ENCODE measurements at regions not wholly inside any gene's neighbourhood (a gene's known extent, or its start where the extent isn't known, plus 50 kb on each side); places are given as distances from the start of the nearest gene placed in this dataset.

GRCh38 chr4:175531405-175532091, 280.5 kb downstream of the GPM6A start:
- WGBS, 2 experiments (ENCODE audit: extremely low coverage in 1 of 2, insufficient coverage in 1 of 2, insufficient read length in 1 of 2, insufficient replicate concordance in 2 of 2, low coverage in 1 of 2, low lambda C conversion rate in 2 of 2, missing lambda C conversion rate in 1 of 2) = 89% methylated on average over 4 of the region's 4 CpGs; no CpG with 5 or more reads in 1 of the 2 experiments
- no peak overlapping the region for H3K4ac ChIP-seq (replicated peaks; ENCODE audit: insufficient read length, low read depth, low read length)
- H4K5ac ChIP-seq (ENCODE audit: insufficient read length, low read depth, low read length) = no peak overlapping the region
- FAIRE-seq (no peak), DNase-seq (ENCODE audit: low read depth in 1 of 2, low spot score in 2 of 2) (no peak)
- H3K36me3 ChIP-seq (ENCODE audit: control insufficient read depth in 2 of 4, insufficient read depth in 4 of 4, low read length in 3 of 4) = no peaks in the 10 kb centered on the region
- no peaks in the 10 kb centered on the region for H3K79me2 ChIP-seq (ENCODE audit: control insufficient read depth in 1 of 2, insufficient read depth in 2 of 2, low read length in 2 of 2)
- H2BK12ac ChIP-seq (ENCODE audit: low read depth, low read length) = no peak overlapping the region
- H4K20me1 ChIP-seq (replicated peaks in 1 of 2; ENCODE audit: control insufficient read depth in 1 of 2, insufficient read depth in 2 of 2, low read length in 2 of 2) = no peaks in the 10 kb centered on the region
- H4K8ac ChIP-seq (ENCODE audit: extremely low read depth, insufficient read depth, low read length) = no peak overlapping the region
- no peak overlapping the region for H2BK20ac ChIP-seq (ENCODE audit: low read length)
- ChIA-PET POLR2A (ENCODE audit: partially characterized antibody) (no interaction called here), CTCF (ENCODE audit: partially characterized antibody) (no interaction called here)
- H3K4me3 ChIP-seq (ENCODE audit: extremely low read depth in 1 of 4, insufficient read depth in 2 of 4, low read depth in 3 of 4, low read length in 4 of 4) = no peak overlapping the region
- H3K79me1 ChIP-seq (ENCODE audit: low read depth, low read length) = no peaks in the 10 kb centered on the region
- H3K27me3 ChIP-seq (replicated peaks in 1 of 4; ENCODE audit: control insufficient read depth in 3 of 4, extremely low read depth in 1 of 4, insufficient read depth in 3 of 4, low read length in 3 of 4) = no peaks in the 10 kb centered on the region
- TF ChIP-seq JUND (IDR thresholded peaks at IDR 0.05; ENCODE audit: low read length) (no peak), TEAD4 (IDR thresholded peaks at IDR 0.05; ENCODE audit: low read depth, low read length) (no peak), NRF1 (IDR thresholded peaks at IDR 0.05; ENCODE audit: low read depth, low read length) (no peak), EP300 (IDR thresholded peaks at IDR 0.05; ENCODE audit: borderline replicate concordance in 1 of 2, low read depth in 2 of 2, low read length in 2 of 2) (no peak), TCF12 (IDR thresholded peaks at IDR 0.05; ENCODE audit: low read depth, low read length) (no peak), MAFK (IDR thresholded peaks at IDR 0.05; ENCODE audit: low read depth, low read length) (no peak), BCL11A (IDR thresholded peaks at IDR 0.05; ENCODE audit: low read depth in 2 of 2, low read length in 2 of 2) (no peak), FOSL1 (IDR thresholded peaks at IDR 0.05; ENCODE audit: insufficient read depth, low read depth, low read length) (no peak)
- H3K4me2 ChIP-seq (ENCODE audit: insufficient read depth in 1 of 2, low read depth in 2 of 2, low read length in 2 of 2) = no peak overlapping the region
- no peak overlapping the region for H3K56ac ChIP-seq (replicated peaks; ENCODE audit: insufficient read length, low read depth, low read length)
- H3K23ac ChIP-seq (ENCODE audit: insufficient read length) = no peak overlapping the region
- no peak overlapping the region for H4K91ac ChIP-seq (replicated peaks; ENCODE audit: insufficient read length, low read length)
- H3K9me3 ChIP-seq (ENCODE audit: insufficient read depth in 2 of 2, low read depth in 1 of 2, low read length in 1 of 2) = peaks cover 0 to 3% of the 10 kb centered on the region in 2 experiments; a peak in 1 of 4 replicates
- no peak overlapping the region for H2AK5ac ChIP-seq (ENCODE audit: low read depth, low read length)
- no peak overlapping the region for H3K9ac ChIP-seq (replicated peaks in 1 of 4; ENCODE audit: extremely low read depth in 1 of 4, low read depth in 3 of 4, low read length in 3 of 4)
- no peaks in the 10 kb centered on the region for H3K23me2 ChIP-seq (ENCODE audit: low read depth, low read length)
- no peaks in the 10 kb centered on the region for H3K4me1 ChIP-seq (replicated peaks in 1 of 4; ENCODE audit: control insufficient read depth in 3 of 4, insufficient read depth in 4 of 4, low read length in 3 of 4)
- no peak overlapping the region for H2BK120ac ChIP-seq (replicated peaks; ENCODE audit: low read depth, low read length)
- H3K14ac ChIP-seq (ENCODE audit: insufficient read length) = no peak overlapping the region
- H3K27ac ChIP-seq (ENCODE audit: low read depth, low read length) = no peak overlapping the region
- no peak overlapping the region for H2BK5ac ChIP-seq (ENCODE audit: low read depth, low read length)
- H3K18ac ChIP-seq (ENCODE audit: extremely low read depth, low read length) = no peak overlapping the region
- H2AFZ ChIP-seq (ENCODE audit: low read length) = no peak overlapping the region
- H2BK15ac ChIP-seq (ENCODE audit: low read length) = no peak overlapping the region

Measured in H1 (cell line).